SU-DHL-6 (cell line): ENCODE measurements at regions not wholly inside any gene's neighbourhood (a gene's known extent, or its start where the extent isn't known, plus 50 kb on each side); places are given as distances from the start of the nearest gene placed in this dataset.

Source experiments
- CTCF ChIP-seq: fragments of 200-600 bp; sonication (generic); IDR thresholded peaks from one replicate; pipeline ENCODE4 v1.5.1; 2017; ENCODE audit warnings: antibody characterized with exemption, mild to moderate bottlenecking, low read length, moderate library complexity; ENCODE audit not compliant: insufficient read depth, poor library complexity, severe bottlenecking
- EZH2phosphoT487 ChIP-seq: fragments of 200-600 bp; sonication (generic), shearing (Covaris generic); conservative IDR thresholded peaks from 2 replicates; pipeline ENCODE4 v1.6.1; 2018; ENCODE audit warnings: mild to moderate bottlenecking, antibody characterized with exemption, low read length, moderate library complexity, mixed read lengths

- TF ChIP-seq CTCF (no peak), EZH2phosphoT487 (no peak)
These were observed 250.2 kb upstream of the OR4E1 start for GRCh38 chr14:21923820-21924219.
